Posterior vena cava (tissue), 2 donors: ENCODE measurements at regions not wholly inside any gene's neighbourhood (a gene's known extent, or its start where the extent isn't known, plus 50 kb on each side); places are given as distances from the start of the nearest gene placed in this dataset.

Experiments
- DNase-seq: peaks from one replicate; pipeline ENCODE4 v3.0.0-alpha.2; 2020; ENCODE audit warnings: low spot score
- intact Hi-C, 2 donors: fragments of 100-400 bp; cut with DNase I; formaldehyde crosslinking; loops; one replicate each; pipeline versions ENCODE4 v1.14.1 to v1.14.2; 2022 to 2023
- donor health status: DM: yes; HTN: yes; CAD: no.
- donor health status: DM: yes; HTN: yes; CAD: no.

DNA sequence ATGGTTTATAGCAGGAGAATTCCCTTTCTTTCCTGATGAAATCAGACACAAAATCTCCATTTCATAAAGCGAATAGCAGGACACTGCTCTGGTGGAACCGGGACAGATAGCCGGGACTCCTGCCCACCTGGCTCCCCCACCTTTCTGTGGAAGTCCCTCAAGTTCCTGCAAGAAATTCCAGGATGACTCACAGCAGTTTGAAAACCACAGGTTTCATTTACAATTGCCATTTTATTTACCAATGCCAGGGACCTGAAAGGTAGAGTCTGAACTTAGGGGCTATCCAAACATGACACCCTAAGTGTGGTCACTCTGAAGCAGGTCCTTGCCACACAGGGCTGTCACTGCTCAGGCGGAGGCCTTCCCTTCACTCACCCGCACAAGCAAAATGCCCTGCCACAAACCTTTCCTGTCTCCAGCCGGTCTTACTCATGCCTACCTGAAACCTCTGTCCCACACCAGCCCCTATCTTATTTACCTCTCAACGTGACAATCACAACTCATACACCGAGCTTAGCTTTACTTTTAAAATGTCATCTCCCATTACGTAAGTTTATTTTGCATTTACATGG lies 63.3 kb upstream of the TAF1L start:
- intact Hi-C loops, result loop anchor here in 1 of 2 donors (10.0 kb wide), 1 partner anchor 714 kb away; no protein-coding TSS in a partner anchor
- no peak for DNase-seq

DNA sequence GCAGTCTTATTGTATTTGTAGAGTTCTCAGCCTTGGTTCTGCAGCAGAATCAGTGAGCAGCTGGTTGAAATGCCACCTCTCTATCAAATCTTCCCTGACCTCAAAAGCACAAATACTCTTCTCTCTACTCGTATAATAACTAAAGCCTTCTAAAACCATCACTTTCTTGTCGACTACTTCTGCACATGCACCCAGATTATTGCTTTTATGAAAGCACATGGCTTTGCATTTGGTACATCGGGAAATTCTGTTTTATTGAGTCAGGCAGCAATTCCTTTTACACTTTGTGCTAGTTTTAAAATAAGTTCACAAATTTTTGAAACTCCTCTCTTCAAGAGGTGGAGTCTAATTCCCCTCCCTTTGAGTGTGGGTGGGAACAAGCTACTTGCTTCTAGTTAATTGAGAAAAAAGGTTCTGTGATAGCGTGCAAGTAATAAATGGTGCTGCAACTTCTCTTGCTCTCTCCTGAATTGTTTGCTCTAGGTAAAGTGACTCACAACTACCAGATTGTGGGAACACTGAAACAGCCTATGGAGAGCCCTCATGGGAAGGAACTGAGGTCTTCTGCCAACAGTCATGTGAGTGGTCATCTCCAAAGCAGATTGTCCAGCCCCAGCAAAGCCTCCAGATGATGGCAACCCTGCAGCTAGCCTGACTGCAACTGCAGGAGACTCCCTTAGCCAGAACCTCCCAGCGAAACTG lies 66.0 kb upstream of the TAF1L start:
- no peak for DNase-seq
- intact Hi-C loops, result no loop called here

DNA sequence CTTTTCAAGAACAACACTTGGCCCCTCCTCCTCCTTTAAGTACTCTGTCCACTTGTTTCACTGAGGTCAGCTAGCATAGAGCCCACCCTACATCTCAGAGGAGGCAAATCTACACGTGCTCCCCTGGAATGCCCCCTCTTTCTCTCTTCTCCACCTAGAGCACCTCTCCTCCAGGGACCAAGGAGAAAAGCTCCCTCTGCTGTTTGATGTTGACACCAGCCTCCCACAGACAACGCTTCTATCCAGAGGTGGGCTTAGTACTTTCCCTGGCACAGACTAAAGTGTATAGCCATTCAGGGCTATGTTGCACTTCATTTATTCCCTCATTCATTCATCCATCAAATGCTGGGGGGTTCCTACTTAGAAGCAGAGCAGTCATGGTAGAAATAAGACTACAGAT lies 68.2 kb upstream of the TAF1L start:
- DNase-seq, result no peak
- intact Hi-C loops, result no loop called here

DNA sequence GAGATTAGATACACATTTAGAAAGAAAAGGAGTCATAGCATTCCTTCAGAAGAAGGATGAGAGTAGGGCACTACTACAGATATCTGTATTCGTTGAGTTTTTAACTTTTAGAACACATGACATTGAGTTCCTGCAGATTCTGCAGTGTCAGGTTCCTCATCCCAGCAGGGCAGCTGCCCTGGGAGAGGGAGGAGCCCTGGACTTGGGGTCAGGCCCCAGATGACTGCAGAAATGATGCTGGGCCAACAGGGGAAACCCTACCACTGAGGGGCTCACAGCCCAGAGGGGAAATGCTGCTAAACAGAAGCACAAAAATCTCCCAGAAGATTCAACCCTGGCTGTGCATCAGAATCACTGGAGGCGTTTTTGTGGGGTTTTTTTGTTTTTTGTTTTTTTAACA lies 68.9 kb upstream of the TAF1L start:
- intact Hi-C loops, result no loop called here
- DNase-seq, result no peak

DNA sequence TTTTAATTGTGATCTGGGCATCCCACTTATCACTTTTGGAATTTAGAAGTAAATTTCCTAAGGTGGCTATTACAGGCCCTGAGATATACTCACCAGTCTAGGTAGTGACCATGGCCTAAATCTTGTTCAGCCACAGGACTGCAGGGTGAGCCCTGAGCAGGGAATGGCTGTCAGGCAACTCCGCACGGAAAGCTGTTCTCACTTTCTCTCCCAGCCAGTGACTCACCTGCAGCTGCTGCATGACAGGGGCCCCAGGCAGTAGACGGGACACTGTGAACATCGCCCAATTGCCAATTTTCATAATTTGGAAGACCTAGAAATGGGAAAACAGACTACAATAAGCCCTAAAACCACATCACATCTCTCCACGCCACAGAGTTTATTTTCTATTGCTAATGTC lies 69.6 kb upstream of the TAF1L start:
- DNase-seq, result no peak
- intact Hi-C loops, result no loop called here

DNA sequence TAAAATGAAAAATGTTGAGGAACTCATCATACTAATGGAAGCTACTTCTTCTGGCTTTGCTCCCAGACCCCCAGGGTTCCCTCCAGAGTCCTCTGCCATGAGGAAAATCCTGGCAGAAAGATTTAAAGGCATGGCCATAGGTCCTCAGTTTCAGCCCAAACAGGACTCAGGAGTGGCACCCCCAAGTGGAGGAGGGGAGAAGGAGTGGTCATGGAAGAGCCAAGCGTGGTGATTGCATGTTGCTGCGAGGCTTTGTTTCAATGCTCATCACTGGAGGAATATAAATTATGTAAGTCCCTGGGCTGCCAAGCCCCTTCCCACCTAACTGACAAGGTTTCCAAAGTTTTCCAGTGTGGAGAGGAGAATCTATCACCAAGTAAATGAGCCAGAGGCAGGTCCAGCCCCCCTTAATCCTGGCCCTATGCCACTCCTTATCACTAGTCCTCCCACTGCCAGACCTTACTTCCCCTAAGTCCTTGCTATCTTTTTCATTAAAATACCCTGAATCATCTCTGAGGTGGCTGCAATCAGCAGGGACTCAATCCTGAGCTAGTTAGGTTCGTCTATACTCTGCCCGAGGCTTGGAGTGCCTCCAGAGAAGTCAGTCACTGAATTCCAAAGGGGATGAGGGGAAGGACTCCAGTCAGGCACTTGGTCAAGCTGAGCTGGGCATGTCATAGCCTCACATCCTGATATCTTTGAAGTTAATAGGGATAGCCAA lies 70.7 kb upstream of the TAF1L start:
- intact Hi-C loops, result no loop called here
- no peak for DNase-seq

DNA sequence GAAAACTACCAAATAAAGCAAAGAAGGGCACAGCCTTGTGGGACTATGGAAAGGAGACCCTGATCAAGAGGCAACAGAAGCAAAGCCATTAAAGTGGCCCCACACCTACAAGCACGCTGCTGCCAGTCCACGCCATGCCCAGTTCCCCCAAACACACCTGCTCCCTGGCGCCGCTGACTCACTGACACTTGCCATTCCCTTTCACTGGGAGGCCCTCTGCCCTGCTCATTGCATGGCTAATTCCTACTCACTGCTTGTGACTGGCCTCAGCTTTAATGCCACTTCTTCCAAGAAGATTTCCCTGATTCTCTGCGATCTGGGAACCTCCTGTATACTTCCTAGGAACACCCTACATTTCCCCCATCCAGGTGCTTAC lies 71.2 kb upstream of the TAF1L start:
- intact Hi-C loops, result no loop called here
- no peak for DNase-seq

DNA sequence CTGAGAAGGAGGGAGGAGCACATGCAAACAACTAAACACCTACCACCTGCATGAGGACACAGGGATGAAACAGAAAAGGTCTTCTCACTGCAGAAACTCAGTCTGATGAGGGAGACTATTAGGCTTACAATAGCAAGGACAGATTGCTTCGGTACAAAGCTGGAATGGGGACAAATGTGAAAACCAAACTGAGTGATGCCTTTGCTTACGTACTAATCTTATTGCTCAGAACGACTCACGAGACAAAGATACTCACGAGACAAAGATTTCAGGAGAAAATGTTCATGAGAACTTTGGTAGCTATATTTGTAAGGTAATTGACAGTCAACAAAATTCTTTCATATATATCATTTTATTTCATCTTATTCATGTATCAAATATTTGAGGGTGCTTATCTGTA lies 71.9 kb upstream of the TAF1L start:
- DNase-seq, result no peak
- intact Hi-C loops, result no loop called here

DNA sequence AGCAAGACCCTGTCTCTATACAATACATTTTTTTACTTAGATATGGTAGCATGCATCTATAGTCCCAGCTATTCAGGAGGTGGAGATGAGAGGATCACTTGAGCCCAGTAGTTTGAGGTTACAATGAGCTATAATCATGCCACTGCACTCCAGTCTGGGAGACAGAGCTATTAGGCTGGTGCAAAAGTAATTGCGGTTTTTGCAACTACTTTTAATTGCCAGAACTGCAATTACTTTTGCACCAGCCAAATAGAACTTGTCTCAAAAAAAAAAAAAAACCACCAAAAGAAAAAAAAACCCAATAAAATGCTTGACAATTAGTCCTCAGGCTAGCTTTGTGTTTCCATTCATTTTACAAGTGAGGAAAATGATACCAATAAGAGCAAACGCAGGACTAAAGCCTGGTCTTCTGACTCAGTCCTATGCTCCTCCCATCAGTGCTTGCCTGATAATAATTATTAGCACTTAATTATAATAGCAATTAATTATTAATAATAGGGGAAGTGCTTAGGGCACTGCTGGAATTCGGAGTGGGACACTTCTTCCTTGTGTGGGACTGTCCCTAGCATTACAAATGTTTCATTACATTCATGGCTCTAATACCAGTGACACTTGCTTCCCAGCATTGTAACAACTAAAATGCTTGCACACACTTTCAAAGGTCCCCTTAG lies 73.1 kb upstream of the TAF1L start:
- intact Hi-C loops, result no loop called here

DNA sequence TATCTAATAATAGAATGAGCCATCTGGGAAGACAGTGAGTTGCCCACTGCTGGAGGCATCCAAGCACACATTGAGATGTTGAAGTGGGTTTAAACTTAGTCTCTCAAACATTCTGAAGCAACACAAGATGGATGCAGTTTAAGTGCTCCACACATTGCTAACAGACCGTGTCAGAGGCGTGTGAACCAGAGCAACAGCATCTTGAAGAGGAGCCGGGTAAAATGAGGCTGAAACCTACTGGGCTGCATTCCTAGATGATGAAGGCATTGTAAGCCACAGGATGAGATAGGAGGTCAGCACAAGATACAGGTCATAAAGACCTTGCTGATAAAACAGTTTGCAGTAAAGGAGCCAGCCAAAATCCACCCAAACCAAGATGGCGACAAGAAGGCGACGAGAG lies 73.5 kb upstream of the TMEM215 start:
- intact Hi-C loops, result no loop called here
- no peak for DNase-seq

More for the DNA sequence above, 73.1 kb upstream of the TAF1L start:
- no peak for DNase-seq

DNA sequence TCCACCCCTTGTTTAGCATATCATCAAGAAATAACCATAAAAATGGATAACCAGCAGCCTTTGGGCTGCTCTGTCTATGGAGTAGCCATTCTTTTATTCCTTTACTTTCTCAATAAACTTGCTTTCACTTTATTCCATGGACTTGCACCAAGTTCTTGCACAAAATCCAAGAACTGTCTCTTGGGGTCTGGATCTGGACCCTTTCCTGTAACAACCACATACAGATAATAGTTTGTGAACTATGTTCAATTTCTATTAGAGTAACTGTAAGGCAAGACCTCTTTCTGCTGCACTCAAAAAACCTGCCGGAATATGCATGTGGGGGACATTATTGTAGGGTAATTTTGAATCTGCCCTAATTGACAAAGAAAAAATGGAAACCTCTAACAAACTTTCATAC lies 66.9 kb upstream of the TMEM215 start:
- intact Hi-C loops, result no loop called here
- DNase-seq, result no peak

DNA sequence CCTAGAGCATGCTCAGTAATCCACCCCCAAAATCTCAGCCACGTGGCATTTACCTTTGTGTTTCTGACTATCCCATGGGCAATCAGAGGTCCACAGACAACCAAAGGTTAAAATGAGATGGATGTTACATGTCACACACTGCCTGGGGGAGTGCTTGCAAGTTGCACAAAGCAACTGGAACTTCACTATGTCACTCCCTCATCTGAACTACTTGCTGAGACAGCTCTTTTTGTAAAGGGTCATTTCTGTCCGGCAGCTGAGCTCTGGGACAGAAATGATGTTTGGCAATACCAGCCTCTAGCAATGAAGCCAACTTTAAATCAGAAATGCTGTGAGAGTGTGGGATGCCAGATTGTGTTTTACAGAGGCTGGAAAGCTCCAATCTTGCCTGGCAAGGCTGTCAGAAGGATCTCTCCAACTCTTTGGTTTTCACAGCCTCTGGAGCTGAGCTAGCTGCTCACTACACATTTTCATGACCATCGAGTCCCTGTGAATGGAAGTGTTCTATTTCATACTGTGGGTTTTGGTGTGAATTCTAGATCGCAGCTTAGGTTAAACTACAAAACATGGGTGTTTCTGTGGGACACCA lies 66.3 kb upstream of the TMEM215 start:
- intact Hi-C loops, result no loop called here
- DNase-seq, result no peak

DNA sequence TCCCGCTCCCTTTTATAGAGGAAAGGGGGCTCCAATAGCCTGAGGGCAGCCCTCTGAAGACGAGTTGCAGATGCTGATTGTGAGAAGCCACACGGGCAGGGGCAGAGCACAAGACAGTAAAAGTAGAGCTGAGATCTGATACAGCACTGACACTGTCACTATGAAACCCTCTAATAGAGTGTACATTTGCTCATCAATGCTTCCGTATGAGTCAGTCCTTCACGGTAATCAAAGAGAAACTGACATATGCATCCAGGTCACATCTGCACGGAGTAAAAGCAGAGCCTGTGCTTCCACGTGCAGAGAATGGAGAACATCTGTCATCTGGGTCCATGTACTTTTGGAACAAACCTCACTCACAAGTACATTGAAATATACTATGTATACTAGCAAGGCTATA lies 60.6 kb upstream of the TMEM215 start:
- intact Hi-C loops, result no loop called here
- DNase-seq, result no peak

DNA sequence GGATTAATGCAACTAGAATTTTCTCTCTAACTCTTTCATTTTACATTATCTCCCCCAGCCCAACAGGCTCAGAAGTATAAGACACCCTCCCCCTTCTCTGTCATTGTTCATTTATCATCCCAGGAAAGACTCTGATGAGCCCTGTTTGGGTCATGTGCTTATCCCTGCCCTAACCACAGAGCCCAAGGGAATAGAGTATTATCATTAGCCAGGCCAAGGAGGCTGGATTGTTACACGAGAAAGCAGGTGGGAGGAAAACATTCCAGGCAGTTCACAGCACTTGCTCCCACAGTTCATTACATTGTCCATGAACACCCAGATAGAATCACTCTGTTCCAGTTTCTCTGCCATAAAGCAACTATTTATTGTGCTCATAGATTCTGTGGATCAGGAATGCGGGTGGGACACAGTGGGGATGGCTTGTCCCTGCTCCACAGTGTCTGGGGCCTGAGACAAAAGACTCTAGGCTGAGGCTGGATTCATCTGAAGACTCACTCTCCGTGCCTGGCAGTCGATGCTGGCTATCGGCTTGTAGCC lies 59.5 kb upstream of the TMEM215 start:
- intact Hi-C loops, result no loop called here
- no peak for DNase-seq

DNA sequence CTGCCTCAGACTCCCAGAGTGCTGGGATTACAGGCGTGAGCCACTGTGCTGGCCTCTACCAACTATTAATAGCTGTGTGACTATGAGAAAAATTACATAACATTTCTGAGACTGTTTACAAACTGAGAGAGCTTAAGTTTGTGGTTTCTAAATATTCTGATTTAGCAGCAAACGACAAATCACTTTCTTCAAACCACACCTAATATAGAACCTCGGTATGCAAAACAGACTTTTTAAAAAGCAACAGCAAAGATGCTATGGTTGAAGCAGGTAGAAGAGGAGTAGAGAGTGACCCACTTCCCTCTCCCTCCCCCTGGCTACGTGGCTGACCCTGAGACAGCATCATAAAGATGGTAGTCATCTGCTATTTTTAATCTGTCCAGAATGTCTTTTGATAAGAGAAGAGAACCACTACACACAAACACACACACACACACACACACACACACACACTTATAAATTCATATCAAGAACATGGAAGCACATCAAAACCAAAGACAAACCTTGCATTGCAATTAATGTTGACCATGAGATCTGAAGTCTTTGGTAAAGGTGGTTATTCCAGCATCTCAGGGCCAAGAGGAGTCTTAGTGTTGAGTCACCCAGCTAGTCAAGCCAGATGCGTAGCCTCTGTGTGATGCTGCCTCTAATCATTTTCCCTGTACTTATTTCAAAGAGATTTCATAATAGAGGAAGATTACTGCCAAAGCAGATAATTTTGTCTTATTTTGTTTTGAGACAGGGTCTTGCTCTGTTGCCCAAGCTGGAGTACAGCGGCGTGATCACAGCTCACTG lies 58.1 kb upstream of the TMEM215 start:
- no peak for DNase-seq
- intact Hi-C loops, result no loop called here

DNA sequence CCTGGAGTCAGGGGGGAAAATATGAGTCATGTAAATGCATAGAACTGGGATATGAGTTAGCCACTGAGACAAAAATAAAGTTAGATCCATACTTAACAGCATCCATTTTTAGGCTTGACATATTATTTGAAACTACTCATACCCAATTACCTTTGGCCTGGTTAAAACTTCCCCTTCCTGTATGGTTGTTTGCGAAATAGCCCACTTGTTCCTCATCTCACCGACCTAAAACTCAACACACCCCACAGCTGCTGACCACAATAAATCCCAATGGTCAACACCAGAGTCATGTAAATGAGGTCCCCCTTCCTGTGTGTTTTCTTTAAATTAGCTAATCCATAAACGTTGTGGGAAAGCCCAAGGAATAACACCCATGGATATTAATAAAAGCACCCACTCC lies 55.2 kb upstream of the TMEM215 start:
- intact Hi-C loops, result no loop called here
- no peak for DNase-seq
